Keratinocyte (primary cell): ENCODE measurements at regions not wholly inside any gene's neighbourhood (a gene's known extent, or its start where the extent isn't known, plus 50 kb on each side); places are given as distances from the start of the nearest gene placed in this dataset.

Experiments
- DNase-seq: peaks from one replicate; pipeline ENCODE4 v3.0.0-alpha.2; 2011; ENCODE audit warnings: low read depth, missing footprints, low spot score
- FAIRE-seq: peaks from 2 replicates; lab custom pipeline; 2011; peaks lifted over from hg19 to GRCh38; lab: Jason Lieb, UNC
- H2AFZ ChIP-seq: 2 replicates; pipeline ENCODE4 v1.6.0; 2012; ENCODE audit warnings: low read length, control low read depth, inconsistent platforms; ENCODE audit not compliant: control insufficient read depth
- H3K27ac ChIP-seq: 2 replicates; pipeline ENCODE4 v1.5.1; 2011; ENCODE audit warnings: low read length; ENCODE audit not compliant: control insufficient read depth, insufficient read depth
- H3K27me3 ChIP-seq: 3 replicates; pipeline ENCODE4 v1.6.0; 2011; ENCODE audit warnings: low read length; ENCODE audit not compliant: control insufficient read depth, insufficient read depth; ENCODE audit errors: extremely low read depth
- H3K36me3 ChIP-seq, 2 experiments: 2 replicates in 1 of 2; 3 replicates in 1 of 2; pipeline ENCODE4 v1.5.1; 2011; ENCODE audit warnings: low read length in 2 of 2, mild to moderate bottlenecking in 1 of 2; ENCODE audit not compliant: control insufficient read depth in 2 of 2, insufficient read depth in 2 of 2; ENCODE audit errors: extremely low read depth in 1 of 2
- H3K4me1 ChIP-seq: 3 replicates; pipeline ENCODE4 v1.5.1; 2011; ENCODE audit warnings: low read length; ENCODE audit not compliant: control insufficient read depth, insufficient read depth; ENCODE audit errors: extremely low read depth
- H3K4me2 ChIP-seq: 3 replicates; pipeline ENCODE4 v1.6.0; 2011; ENCODE audit warnings: low read depth, low read length; ENCODE audit not compliant: control insufficient read depth, insufficient read depth; ENCODE audit errors: extremely low read depth
- H3K4me3 ChIP-seq, 3 experiments: fragments of 200-600 bp in 1 of 3; sonication (generic) in 1 of 3; 2 replicates in 2 of 3; 3 replicates in 1 of 3; pipeline ENCODE4 v1.5.1; 2011 to 2016; ENCODE audit warnings: low read length in 3 of 3, mild to moderate bottlenecking in 3 of 3, control low read depth in 2 of 3, inconsistent platforms in 1 of 3, low read depth in 1 of 3, mixed read lengths in 1 of 3, mixed run types in 1 of 3, moderate library complexity in 1 of 3; ENCODE audit not compliant: control insufficient read depth in 2 of 3, insufficient read depth in 2 of 3; ENCODE audit errors: extremely low read depth in 1 of 3
- H3K79me2 ChIP-seq: 2 replicates; pipeline ENCODE4 v1.6.0; 2012; ENCODE audit warnings: low read length; ENCODE audit not compliant: control insufficient read depth, insufficient read depth
- H3K9ac ChIP-seq: 3 replicates; pipeline ENCODE4 v1.6.0; 2011; ENCODE audit warnings: low read length; ENCODE audit not compliant: control insufficient read depth, insufficient read depth; ENCODE audit errors: extremely low read depth
- H3K9me1 ChIP-seq: 3 replicates; pipeline ENCODE4 v1.6.0; 2011; ENCODE audit warnings: low read length; ENCODE audit not compliant: control insufficient read depth, insufficient read depth; ENCODE audit errors: extremely low read depth
- H3K9me3 ChIP-seq: 2 replicates; pipeline ENCODE4 v1.5.1; 2012; ENCODE audit warnings: low read depth, low read length; ENCODE audit not compliant: control insufficient read depth
- H4K20me1 ChIP-seq: 3 replicates; pipeline ENCODE4 v1.6.0; 2011; ENCODE audit warnings: low read length; ENCODE audit not compliant: control insufficient read depth, insufficient read depth; ENCODE audit errors: extremely low read depth
- EZH2 ChIP-seq: IDR thresholded peaks from one replicate; pipeline ENCODE4 v1.6.1; 2012; ENCODE audit warnings: inconsistent platforms, mild to moderate bottlenecking, low read length, moderate library complexity
- dilution Hi-C: fragments of 300-500 bp; cut with MboI; formaldehyde crosslinking; loops from one replicate; pipeline ENCODE4 v1.7.0; 2020; ENCODE audit warnings: low sequenced_read_pairs; ENCODE audit not compliant: extremely low pct_ligation_motif_present
- TF ChIP-seq, protein P1 (sequence below), 3 experiments: IDR thresholded peaks in 1 of 3; conservative IDR thresholded peaks in 1 of 3; optimal IDR thresholded peaks in 1 of 3; 2 replicates in 2 of 3; 3 replicates in 1 of 3; pipeline versions ENCODE3 to v1.5.1; 2011; ENCODE audit warnings: low read length in 3 of 3, mild to moderate bottlenecking in 3 of 3, moderate library complexity in 2 of 3, control low read depth in 1 of 3, inconsistent platforms in 1 of 3; ENCODE audit not compliant: insufficient read depth in 2 of 3; ENCODE audit errors: extremely low read depth in 1 of 3

DNA sequence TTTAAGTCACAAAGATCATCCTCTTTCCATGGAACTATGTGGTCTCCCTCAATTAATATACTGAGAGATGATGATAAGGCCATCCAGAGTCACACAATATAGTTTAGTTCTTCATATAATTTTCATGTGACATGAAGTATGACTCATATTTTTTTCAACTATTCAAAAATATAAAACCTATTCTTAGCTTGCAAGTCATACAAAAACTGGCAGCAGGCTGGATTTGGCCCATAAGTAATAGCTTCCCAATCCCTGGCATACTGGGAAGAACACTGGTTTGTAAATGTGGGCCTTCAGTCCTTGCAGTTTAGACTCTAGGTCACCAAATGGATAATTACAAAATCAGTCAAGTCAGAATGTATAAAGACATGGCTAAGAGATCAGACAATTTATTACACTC is 356.6 kb downstream of the PPP1R3A start:
- DNase-seq = no peak
- Histone ChIP-seq H3K4me1 (no peaks in the 10 kb centered on the region), H3K9ac (no peak overlapping the region), H3K79me2 (no peaks in the 10 kb centered on the region), H3K4me3 (no peak overlapping the region), H4K20me1 (no peaks in the 10 kb centered on the region), H3K36me3 (no peaks in the 10 kb centered on the region), H3K4me2 (no peak overlapping the region), H2AFZ (no peak overlapping the region), H3K27ac (no peak overlapping the region), H3K9me3 (no peaks in the 10 kb centered on the region), H3K27me3 (no peaks in the 10 kb centered on the region), H3K9me1 (no peaks in the 10 kb centered on the region)
- no peak for FAIRE-seq
- dilution Hi-C loops = no loop called here
- no peak for TF ChIP-seq EZH2
- TF ChIP-seq, protein P1, sequence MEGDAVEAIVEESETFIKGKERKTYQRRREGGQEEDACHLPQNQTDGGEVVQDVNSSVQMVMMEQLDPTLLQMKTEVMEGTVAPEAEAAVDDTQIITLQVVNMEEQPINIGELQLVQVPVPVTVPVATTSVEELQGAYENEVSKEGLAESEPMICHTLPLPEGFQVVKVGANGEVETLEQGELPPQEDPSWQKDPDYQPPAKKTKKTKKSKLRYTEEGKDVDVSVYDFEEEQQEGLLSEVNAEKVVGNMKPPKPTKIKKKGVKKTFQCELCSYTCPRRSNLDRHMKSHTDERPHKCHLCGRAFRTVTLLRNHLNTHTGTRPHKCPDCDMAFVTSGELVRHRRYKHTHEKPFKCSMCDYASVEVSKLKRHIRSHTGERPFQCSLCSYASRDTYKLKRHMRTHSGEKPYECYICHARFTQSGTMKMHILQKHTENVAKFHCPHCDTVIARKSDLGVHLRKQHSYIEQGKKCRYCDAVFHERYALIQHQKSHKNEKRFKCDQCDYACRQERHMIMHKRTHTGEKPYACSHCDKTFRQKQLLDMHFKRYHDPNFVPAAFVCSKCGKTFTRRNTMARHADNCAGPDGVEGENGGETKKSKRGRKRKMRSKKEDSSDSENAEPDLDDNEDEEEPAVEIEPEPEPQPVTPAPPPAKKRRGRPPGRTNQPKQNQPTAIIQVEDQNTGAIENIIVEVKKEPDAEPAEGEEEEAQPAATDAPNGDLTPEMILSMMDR (optimal IDR thresholded peaks at IDR 0.05 in 1 of 3, IDR thresholded peaks at IDR 0.05 in 1 of 3, conservative IDR thresholded peaks at IDR 0.05 in 1 of 3; ENCODE audit: extremely low read depth in 1 of 3, insufficient read depth in 2 of 3, low read length in 3 of 3) = no peak

GRCh38 chr7:113561446-113561845 is 357.4 kb downstream of the PPP1R3A start:
- Histone ChIP-seq H2AFZ (peak overlapping the region; percentile 12), H4K20me1 (no peaks in the 10 kb centered on the region), H3K27ac (no peak overlapping the region), H3K27me3 (no peaks in the 10 kb centered on the region), H3K9me3 (no peaks in the 10 kb centered on the region), H3K4me2 (no peak overlapping the region), H3K36me3 (no peaks in the 10 kb centered on the region), H3K4me1 (no peaks in the 10 kb centered on the region), H3K79me2 (no peaks in the 10 kb centered on the region), H3K4me3 (no peak overlapping the region), H3K9me1 (no peaks in the 10 kb centered on the region), H3K9ac (no peak overlapping the region)
- FAIRE-seq (no peak), DNase-seq (no peak)
- TF ChIP-seq, protein P1 (optimal IDR thresholded peaks at IDR 0.05 in 1 of 3, IDR thresholded peaks at IDR 0.05 in 1 of 3, conservative IDR thresholded peaks at IDR 0.05 in 1 of 3; ENCODE audit: extremely low read depth in 1 of 3, insufficient read depth in 2 of 3, low read length in 3 of 3) = no peak
- TF ChIP-seq EZH2 = no peak
- dilution Hi-C loops = no loop called here
